Activated T-helper 1 cell treated with Interleukin-2 at 50 U/mL for 16 hours (primary cell): ENCODE measurements at regions not wholly inside any gene's neighbourhood (a gene's known extent, or its start where the extent isn't known, plus 50 kb on each side); places are given as distances from the start of the nearest gene placed in this dataset.
"Not testable (repeated sequence)": the region's sequence is repeated elsewhere in the genome, so short reads cannot be mapped to it uniquely, and the experiment has no call there.

ENCODE experiments used
- DNase-seq: peaks from one replicate; pipeline ENCODE4 v3.0.0-alpha.2; 2020; ENCODE audit warnings: low read depth

DNA sequence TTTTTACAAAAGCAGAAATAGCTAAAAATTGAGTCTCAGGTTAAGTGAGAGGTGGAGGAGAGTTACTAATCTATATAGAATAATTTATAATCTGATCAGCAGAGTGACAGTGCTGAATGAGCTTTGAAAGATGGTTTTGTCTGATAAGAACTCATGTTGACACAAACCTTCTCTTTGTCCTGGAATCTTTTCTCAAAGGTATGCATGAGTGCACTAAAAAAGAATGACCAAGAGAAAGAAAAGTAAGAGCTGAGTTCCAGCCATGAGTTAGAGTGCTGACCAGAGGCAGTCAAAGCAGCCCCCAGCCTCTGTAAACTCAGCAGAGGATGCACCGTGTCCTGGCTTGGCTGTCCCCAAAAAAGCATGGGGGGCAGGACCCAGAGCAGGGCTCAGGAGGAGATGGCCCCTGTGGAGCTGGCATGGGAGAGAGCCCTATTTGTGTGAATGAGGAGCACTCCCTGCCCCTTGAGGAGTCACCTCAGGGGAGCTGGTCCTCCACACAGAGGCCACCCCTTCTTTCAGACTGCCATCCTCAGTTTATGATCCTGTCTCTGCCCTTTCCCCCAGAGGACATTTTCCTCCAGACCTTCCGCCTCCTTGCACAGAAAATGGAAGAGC, 129.8 kb downstream of the SEC23A start:
- DNase-seq = no peak

DNA sequence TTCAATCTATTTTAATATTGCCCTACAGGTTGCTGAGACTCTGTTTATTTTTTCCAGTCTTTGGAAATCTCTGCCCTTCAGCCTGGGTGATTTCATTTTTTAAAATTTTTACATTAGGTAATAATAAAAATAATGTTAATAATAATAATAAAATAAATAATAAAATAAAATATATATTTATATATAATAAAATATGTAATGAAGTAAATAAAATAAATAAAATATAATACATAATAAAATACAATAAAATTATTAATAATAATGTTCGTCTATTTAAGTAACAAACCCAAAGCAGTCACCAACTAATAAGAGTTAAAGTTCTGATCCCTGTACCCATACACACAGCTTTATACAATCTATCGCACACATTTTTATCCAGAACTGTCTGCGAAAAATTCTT, 130.5 kb downstream of the SEC23A start:
- no peak for DNase-seq

GRCh38 chr14:38971258-38971921, 131.6 kb downstream of the SEC23A start:
- DNase-seq = no peak

GRCh38 chr14:38964630-38965029, 138.4 kb downstream of the SEC23A start:
- no peak for DNase-seq

DNA sequence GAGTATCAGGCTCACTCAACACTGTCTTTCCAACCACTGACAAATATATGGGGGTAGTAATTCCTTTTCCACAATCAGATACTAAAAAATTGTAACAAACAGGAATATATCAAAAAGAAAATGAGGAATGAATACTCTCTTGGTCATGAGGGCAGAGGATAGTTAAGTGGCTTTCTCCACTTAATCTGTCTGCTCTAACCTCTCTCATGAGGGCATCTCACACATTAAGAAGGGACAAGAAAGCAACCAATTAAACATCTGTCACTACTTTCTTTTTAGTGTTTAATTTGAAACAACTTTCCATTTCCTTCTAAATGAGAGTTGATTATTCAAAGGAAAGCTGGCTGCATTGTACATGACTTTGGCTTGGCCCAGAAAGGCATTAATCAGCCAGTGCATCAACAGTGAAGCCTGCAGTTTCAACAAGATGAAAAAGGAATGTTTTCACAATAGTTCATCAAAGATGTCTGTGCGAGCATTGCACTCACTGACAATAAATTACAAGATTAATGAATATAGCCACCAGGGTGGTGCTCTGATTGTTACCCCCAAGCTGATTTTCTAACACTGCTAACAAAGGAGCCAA, 142.0 kb downstream of the SEC23A start:
- no peak for DNase-seq

GRCh38 chr14:38959021-38959420, 144.0 kb downstream of the SEC23A start:
- no peak for DNase-seq

DNA sequence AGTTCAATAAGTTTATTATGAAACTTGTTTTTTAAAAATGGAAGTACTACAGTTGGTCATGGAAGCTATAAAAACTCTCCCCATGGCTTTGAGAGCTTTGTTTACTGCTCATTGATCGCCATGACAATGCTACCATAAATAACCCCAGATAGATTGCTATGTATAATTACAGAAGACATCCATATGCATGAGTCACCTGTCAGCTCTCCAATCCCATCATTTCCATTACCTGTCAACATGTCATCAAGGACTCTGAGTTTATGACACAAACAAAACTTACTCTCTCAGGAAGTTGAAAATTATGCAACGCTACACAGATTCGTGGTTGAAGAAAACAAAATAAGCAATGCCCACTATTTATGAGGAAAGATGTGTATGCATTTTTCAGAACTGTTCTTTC, 144.4 kb downstream of the SEC23A start:
- DNase-seq = no peak

DNA sequence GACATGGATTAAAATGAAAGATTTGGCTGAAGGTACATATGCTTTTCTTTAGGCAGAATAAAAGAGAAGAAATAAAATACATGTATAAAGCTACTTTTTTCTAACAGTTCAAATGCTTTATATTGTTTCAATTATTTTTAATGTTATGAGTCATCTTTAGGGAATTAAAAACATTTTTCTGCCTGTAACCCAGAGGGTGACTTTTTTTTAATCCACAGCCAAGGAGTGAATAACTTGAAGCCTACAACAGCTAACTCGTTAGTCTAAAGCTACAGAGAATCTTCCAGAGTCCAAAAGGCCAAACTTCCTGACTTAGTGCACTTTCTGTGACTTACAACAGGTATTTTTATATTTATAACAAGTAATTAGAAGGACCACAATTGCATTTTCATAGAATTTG, 151.6 kb downstream of the SEC23A start:
- no peak for DNase-seq

DNA sequence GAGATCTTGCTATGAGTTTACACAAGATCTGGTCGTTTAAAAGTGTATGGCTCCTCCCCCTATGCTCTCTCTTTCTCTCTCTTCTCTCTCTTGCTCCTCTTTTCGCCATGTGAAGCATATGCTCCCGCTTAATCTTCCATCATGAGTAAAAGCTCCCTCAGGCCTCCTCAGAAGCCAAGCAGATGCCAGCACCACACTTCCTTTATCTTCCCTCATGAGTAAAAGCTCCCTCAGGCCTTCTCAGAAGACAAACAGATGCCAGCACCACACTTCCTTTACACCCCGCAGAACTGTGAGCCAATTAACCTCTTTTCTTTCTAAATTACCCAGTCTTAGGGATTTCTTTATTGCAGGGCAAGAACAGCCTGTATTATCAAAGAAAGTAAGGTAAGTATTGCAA, 152.4 kb downstream of the SEC23A start:
- DNase-seq = no peak

- no peak for DNase-seq
Observed at GRCh38 chr14:38948576-38948975, 154.5 kb downstream of the SEC23A start.

DNA sequence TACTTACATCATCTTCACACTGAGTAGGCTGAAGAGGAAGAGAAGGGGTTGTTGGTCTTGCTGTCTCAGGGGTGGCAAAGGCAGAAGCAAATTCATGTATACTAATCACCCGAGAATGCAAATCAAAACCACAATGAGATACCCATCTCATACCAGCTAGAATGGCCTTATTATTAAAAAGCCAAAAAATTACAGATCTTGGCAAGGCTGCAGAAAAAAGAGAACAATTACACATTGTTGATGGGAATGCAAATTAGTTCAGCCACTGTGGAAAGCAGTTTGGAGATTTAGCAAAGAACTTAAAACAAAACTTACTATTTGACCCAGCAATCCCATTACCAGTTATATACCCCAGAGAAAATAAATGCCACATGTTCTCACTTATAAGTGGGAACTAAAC, 154.9 kb downstream of the SEC23A start:
- DNase-seq = no peak

- DNase-seq = no peak
Observed at GRCh38 chr14:38947343-38947742, 155.7 kb downstream of the SEC23A start.

DNA sequence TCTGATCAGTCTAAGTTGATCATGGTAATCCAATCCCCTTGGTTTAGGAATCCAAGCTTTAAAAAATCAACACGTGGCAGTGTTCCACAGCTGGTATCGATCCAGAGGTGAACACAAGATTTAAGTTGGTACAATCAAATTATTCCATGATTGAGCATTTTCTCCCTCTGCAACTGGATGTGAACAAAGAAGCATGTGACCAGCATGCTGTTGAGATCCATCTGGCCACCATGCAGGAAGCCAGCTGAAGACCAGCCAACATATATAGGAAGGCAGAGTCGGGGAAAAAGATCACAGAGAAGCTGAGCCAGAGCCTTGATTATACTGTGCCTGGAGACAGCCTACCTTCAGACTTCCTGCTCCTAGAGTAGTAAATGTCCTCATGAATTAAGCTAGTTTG, 158.3 kb downstream of the SEC23A start:
- no peak for DNase-seq

- no peak for DNase-seq
Observed at GRCh38 chr14:38941488-38941887, 161.5 kb downstream of the SEC23A start.

DNA sequence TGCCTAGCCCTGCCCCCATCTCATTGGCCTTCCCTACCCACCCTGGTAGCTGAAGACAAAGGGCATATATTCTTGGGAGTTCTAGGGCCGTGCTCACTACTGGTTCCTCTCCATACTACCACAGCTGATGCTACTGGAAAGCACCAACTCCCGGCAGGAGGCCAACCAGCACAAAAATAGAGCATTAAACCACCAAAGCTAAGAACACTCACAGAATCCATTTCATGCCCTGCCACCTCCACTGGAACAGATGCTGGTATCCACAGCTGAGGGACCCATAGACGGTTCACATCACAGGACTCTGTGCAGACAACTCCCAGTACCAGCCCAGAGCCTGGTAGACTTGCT, 170.4 kb downstream of the SEC23A start:
- DNase-seq = not testable (repeated sequence)

- no peak for DNase-seq
Observed at GRCh38 chr14:38931969-38932652, 170.9 kb downstream of the SEC23A start.

DNA sequence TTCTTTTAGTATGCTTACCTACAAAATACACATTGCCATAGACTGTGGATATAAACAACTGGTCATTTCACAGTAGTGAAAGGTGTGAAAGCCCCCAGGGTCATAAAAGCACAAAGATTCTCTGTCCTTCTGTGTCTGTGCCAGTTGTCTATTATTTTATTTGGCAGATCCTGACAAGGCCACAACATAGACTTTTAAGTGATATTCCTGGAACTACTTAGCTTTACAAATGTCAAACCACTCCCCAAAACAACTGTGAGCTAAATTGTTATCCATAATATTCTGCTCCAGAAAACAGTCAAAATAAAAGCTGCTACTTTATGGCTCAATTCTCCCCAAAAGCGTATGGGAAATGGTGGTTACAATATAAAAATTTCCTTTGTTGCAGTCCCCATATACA, 172.1 kb downstream of the SEC23A start:
- no peak for DNase-seq

DNA sequence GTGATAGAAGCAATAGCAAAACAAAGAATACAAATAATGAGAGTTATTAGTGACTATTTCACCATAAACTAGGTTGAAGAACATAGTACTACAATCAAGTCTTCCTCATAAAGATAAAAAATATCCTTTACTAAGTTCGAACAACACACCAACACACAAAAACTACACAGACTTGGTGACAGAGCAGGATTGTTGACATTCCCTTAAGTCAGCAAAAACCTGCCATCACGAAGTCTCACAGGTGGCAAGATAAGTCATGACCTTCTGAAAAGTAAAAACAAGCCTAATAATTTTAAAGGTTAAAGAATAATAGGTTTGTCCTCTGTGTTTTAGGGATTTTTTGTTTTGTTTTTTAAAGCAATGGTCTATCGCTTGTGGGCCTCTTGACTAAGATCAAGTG, 173.0 kb downstream of the SEC23A start:
- no peak for DNase-seq

- no peak for DNase-seq
Observed at GRCh38 chr14:38929416-38929815, 173.6 kb downstream of the SEC23A start.

DNA sequence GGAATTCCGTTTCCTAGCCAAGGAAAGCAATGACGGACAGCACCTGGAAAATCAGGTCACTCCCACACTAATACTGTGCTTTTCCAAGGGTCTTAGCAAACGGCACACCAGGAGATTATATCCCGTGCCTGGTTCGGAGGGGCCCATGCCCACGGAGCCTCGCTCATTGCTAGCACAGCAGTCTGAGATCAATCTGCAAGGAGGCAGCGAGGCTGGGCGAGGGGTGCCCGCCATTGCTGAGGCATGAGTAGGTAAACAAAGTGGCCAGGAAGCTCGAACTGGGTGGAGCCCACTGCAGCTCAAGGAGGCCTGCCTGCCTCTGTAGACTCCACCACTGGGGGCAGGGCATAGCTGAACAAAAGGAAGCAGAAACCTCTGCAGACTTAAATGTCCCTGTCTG, 181.1 kb downstream of the SEC23A start:
- not testable (repeated sequence) for DNase-seq

DNA sequence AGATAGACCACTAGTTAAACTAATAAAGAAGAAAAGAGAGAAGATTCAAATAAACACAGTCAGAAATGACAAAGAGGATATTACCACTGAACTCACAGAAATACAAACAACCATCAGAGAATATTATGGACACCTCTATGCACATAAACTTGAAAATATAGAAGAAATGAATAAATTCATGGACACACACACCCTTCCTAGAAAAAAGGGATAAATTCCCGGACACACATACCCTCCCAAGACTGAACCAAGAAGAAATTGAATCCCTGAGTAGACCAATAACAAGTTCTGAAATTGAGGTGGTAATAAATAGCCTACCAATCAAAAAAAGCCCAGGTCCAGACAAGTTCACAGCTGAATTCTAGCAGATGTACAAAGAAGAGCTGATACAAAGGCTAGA, 187.9 kb downstream of the SEC23A start:
- DNase-seq = no peak

- DNase-seq = no peak
Observed at GRCh38 chr14:38910092-38910491, 192.9 kb downstream of the SEC23A start.

GRCh38 chr14:38904959-38905358, 198.1 kb downstream of the SEC23A start:
- no peak for DNase-seq
